SK-N-MC (cell line): ENCODE measurements at regions not wholly inside any gene's neighbourhood (a gene's known extent, or its start where the extent isn't known, plus 50 kb on each side); places are given as distances from the start of the nearest gene placed in this dataset.

Source experiments
- DNase-seq: peaks from one replicate; pipeline ENCODE4 v3.0.0-alpha.2; 2011; ENCODE audit warnings: low read depth, low spot score
- H3K27ac ChIP-seq: fragments of 200-600 bp; sonication (generic); 2 replicates; pipeline ENCODE4 v1.5.1; 2016; ENCODE audit warnings: mixed run types
- H3K36me3 ChIP-seq: fragments of 200-600 bp; sonication (generic); 2 replicates; pipeline ENCODE4 v1.6.1; 2017; ENCODE audit warnings: antibody characterized with exemption, low read length, mixed read lengths; ENCODE audit not compliant: insufficient read depth
- H3K4me3 ChIP-seq: fragments of 200-600 bp; sonication (generic); 2 replicates; pipeline ENCODE4 v1.5.1; 2016
- H3K9ac ChIP-seq: fragments of 200-600 bp; sonication (generic); 2 replicates; pipeline ENCODE4 v1.8.0; 2017; ENCODE audit warnings: mixed run types, mixed read lengths; ENCODE audit not compliant: insufficient read length
- H3K9me3 ChIP-seq: fragments of 200-600 bp; sonication (generic); 2 replicates; pipeline ENCODE4 v1.6.1; 2017; ENCODE audit warnings: low read depth, mild to moderate bottlenecking, antibody characterized with exemption, low read length, moderate library complexity, mixed read lengths
- EZH2 ChIP-seq: fragments of 200-600 bp; sonication (generic); IDR thresholded peaks from one replicate; pipeline ENCODE4 v1.6.1; 2017; ENCODE audit warnings: antibody characterized with exemption
- FOXP2 ChIP-seq: optimal IDR thresholded peaks from 2 replicates; pipeline ENCODE3; 2011; ENCODE audit warnings: mild to moderate bottlenecking, moderate library complexity; ENCODE audit not compliant: insufficient read depth; ENCODE audit errors: extremely low read length, control extremely low read depth
- POLR2AphosphoS5 ChIP-seq: IDR thresholded peaks from 2 replicates; pipeline ENCODE4 v1.6.1; 2012; ENCODE audit warnings: mild to moderate bottlenecking, low read depth, low read length, borderline replicate concordance

- H3K9ac ChIP-seq: no peak overlapping the region
- no peak for TF ChIP-seq FOXP2
- no peak for TF ChIP-seq EZH2
- no peak for TF ChIP-seq POLR2AphosphoS5
- H3K9me3 ChIP-seq: no peaks in the 10 kb centered on the region
- no peaks in the 10 kb centered on the region for H3K36me3 ChIP-seq
- no peak overlapping the region for H3K27ac ChIP-seq
- no peak for DNase-seq
- H3K4me3 ChIP-seq: no peak overlapping the region
Measured at GRCh38 chr2:221350616-221351015, 221.5 kb downstream of the EPHA4 start.

GRCh38 chr2:221353201-221353600 lies 218.9 kb downstream of the EPHA4 start:
- no peak for TF ChIP-seq FOXP2
- TF ChIP-seq POLR2AphosphoS5: no peak
- no peak for TF ChIP-seq EZH2
- DNase-seq: no peak
- H3K9me3 ChIP-seq: no peaks in the 10 kb centered on the region
- H3K4me3 ChIP-seq: no peak overlapping the region
- H3K36me3 ChIP-seq: no peaks in the 10 kb centered on the region
- H3K27ac ChIP-seq: no peak overlapping the region
- no peak overlapping the region for H3K9ac ChIP-seq

GRCh38 chr2:221360312-221360711 lies 211.8 kb downstream of the EPHA4 start:
- H3K9ac ChIP-seq: no peak overlapping the region
- H3K4me3 ChIP-seq: no peak overlapping the region
- no peaks in the 10 kb centered on the region for H3K9me3 ChIP-seq
- no peaks in the 10 kb centered on the region for H3K36me3 ChIP-seq
- no peak for TF ChIP-seq FOXP2
- TF ChIP-seq EZH2: no peak
- TF ChIP-seq POLR2AphosphoS5: no peak
- no peak overlapping the region for H3K27ac ChIP-seq
- DNase-seq: no peak

- Histone ChIP-seq H3K4me3 (no peak overlapping the region), H3K36me3 (no peaks in the 10 kb centered on the region), H3K9me3 (no peaks in the 10 kb centered on the region), H3K27ac (no peak overlapping the region), H3K9ac (no peak overlapping the region)
- no peak for DNase-seq
- no peak for TF ChIP-seq EZH2
- no peak for TF ChIP-seq POLR2AphosphoS5
- no peak for TF ChIP-seq FOXP2
Measured at GRCh38 chr2:221360742-221361141, 211.4 kb downstream of the EPHA4 start.

- DNase-seq: no peak
- Histone ChIP-seq H3K9ac (no peak overlapping the region), H3K36me3 (no peaks in the 10 kb centered on the region), H3K4me3 (no peak overlapping the region), H3K27ac (no peak overlapping the region), H3K9me3 (no peaks in the 10 kb centered on the region)
- no peak for TF ChIP-seq EZH2
- no peak for TF ChIP-seq FOXP2
- TF ChIP-seq POLR2AphosphoS5: no peak
Measured at GRCh38 chr2:221361633-221362032, 210.5 kb downstream of the EPHA4 start.

GRCh38 chr2:221364672-221365071 lies 207.4 kb downstream of the EPHA4 start:
- H3K36me3 ChIP-seq: no peaks in the 10 kb centered on the region
- no peak overlapping the region for H3K27ac ChIP-seq
- no peak for DNase-seq
- no peak for TF ChIP-seq POLR2AphosphoS5
- TF ChIP-seq FOXP2: no peak
- TF ChIP-seq EZH2: no peak
- H3K9ac ChIP-seq: no peak overlapping the region
- no peaks in the 10 kb centered on the region for H3K9me3 ChIP-seq
- no peak overlapping the region for H3K4me3 ChIP-seq
